HepG2 (cell line): ENCODE measurements at regions not wholly inside any gene's neighbourhood (a gene's known extent, or its start where the extent isn't known, plus 50 kb on each side); places are given as distances from the start of the nearest gene placed in this dataset.

ENCODE experiments used
- ATAC-seq: fragments of 200-7000 bp; cut with Tn5 transposase; 3 replicates; pipeline ENCODE4 v1.9.1; 2020; ENCODE audit warnings: mild to moderate bottlenecking, moderate library complexity
- BruUV-seq: library from RNA; stranded (reverse); fragments of 400-500 nt; replicated peaks from 2 replicates; lab custom pipeline; 2021; lab: Mats Ljungman, UMichigan
- CTCF ChIA-PET: fragments of 300-600 bp; formaldehyde crosslinking; extraction: SDS; loops from one replicate; lab custom pipeline; 2021; ENCODE audit warnings: low total read pairs, inconsistent platforms, low intra/inter-chr PET ratio; lab: Yijun Ruan, JAX
- POLR2A ChIA-PET: fragments of 350-600 bp; sonication (Branson Sonifier 250); formaldehyde crosslinking; loops from one replicate; lab custom pipeline; 2020; ENCODE audit warnings: antibody characterized with exemption, inconsistent platforms; lab: Yijun Ruan, JAX
- DNase-seq: peaks from one replicate; pipeline ENCODE4 v3.0.0-alpha.2; 2015; ENCODE audit warnings: low spot score
- FAIRE-seq: peaks from 3 replicates; lab custom pipeline; 2011; peaks lifted over from hg19 to GRCh38; lab: Jason Lieb, UNC
- H2AFZ ChIP-seq: one replicate; pipeline ENCODE4 v1.6.1; 2011; ENCODE audit warnings: low read length, inconsistent platforms
- H3K27ac ChIP-seq: fragments of 300-600 bp; 3 replicates; pipeline ENCODE4 v1.8.0; 2011; ENCODE audit warnings: mixed run types, mild to moderate bottlenecking, mixed read lengths, low read length, inconsistent platforms; ENCODE audit not compliant: insufficient read depth; ENCODE audit errors: extremely low read length
- H3K27me3 ChIP-seq, 2 experiments: fragments of 200-600 bp in 1 of 2; 2 replicates in 1 of 2; 3 replicates in 1 of 2; pipeline versions ENCODE4 v1.6.0 to v1.8.0; 2011; ENCODE audit warnings: low read length in 2 of 2, mild to moderate bottlenecking in 2 of 2, moderate library complexity in 2 of 2, inconsistent platforms in 1 of 2; ENCODE audit not compliant: insufficient read depth in 2 of 2, control insufficient read depth in 1 of 2
- H3K36me3 ChIP-seq, 2 experiments: fragments of 200-600 bp in 1 of 2; replicated peaks in 1 of 2; 2 replicates in 1 of 2; 3 replicates in 1 of 2; pipeline versions ENCODE4 v1.5.1 to v1.8.0; 2011; ENCODE audit warnings: low read length in 2 of 2, inconsistent platforms in 1 of 2; ENCODE audit not compliant: insufficient read depth in 2 of 2, control insufficient read depth in 1 of 2
- H3K4me1 ChIP-seq: 2 replicates; pipeline ENCODE4 v1.5.1; 2012; ENCODE audit warnings: low read length, inconsistent platforms; ENCODE audit not compliant: insufficient read depth
- H3K4me2 ChIP-seq: 2 replicates; pipeline ENCODE4 v1.6.0; 2011; ENCODE audit warnings: low read depth, low read length, inconsistent platforms
- H3K4me3 ChIP-seq, 3 experiments: fragments of 200-600 bp in 1 of 3; sonication (generic), shearing (Covaris generic) in 1 of 3; replicated peaks in 1 of 3; 2 replicates each; pipeline ENCODE4 v1.5.1; 2011 to 2016; ENCODE audit warnings: low read length in 3 of 3, inconsistent platforms in 2 of 3, low read depth in 2 of 3, mild to moderate bottlenecking in 2 of 3, control low read depth in 1 of 3, mixed read lengths in 1 of 3; ENCODE audit not compliant: insufficient read depth in 1 of 3
- H3K79me2 ChIP-seq: one replicate; pipeline ENCODE4 v1.6.1; 2011; ENCODE audit warnings: low read length, inconsistent platforms; ENCODE audit not compliant: insufficient read depth
- H3K9ac ChIP-seq: 2 replicates; pipeline ENCODE4 v1.6.0; 2011; ENCODE audit warnings: mild to moderate bottlenecking, low read depth, low read length, inconsistent platforms; ENCODE audit not compliant: insufficient read depth
- H3K9me3 ChIP-seq: 2 replicates; pipeline ENCODE4 v1.5.1; 2012; ENCODE audit warnings: mild to moderate bottlenecking, low read length
- H4K20me1 ChIP-seq: 2 replicates; pipeline ENCODE4 v1.6.0; 2011; ENCODE audit warnings: inconsistent platforms, mild to moderate bottlenecking, low read length, moderate library complexity; ENCODE audit not compliant: insufficient read depth
- ATF7 ChIP-seq, 2 experiments: fragments of 450-650 bp in 1 of 2; sonication (generic) in 1 of 2; formaldehyde crosslinking in 1 of 2; IDR thresholded peaks; 2 replicates each; pipeline versions ENCODE4 v1.4.0 to v1.6.1; 2016 to 2020; ENCODE audit warnings: antibody characterized with exemption in 1 of 2, mild to moderate bottlenecking in 1 of 2, missing genetic modification reagents in 1 of 2
- BORCS8-MEF2B ChIP-seq: sonication (generic); formaldehyde crosslinking; IDR thresholded peaks from 2 replicates; pipeline ENCODE4 v1.8.0; 2022; ENCODE audit warnings: mild to moderate bottlenecking, missing genetic modification reagents
- CCAR2 ChIP-seq: fragments of 200-400 bp; formaldehyde crosslinking; optimal IDR thresholded peaks from 2 replicates; pipeline ENCODE3; 2018; ENCODE audit warnings: low read depth, mild to moderate bottlenecking, low read length, moderate library complexity
- CERS6 ChIP-seq: sonication (generic); formaldehyde crosslinking; IDR thresholded peaks from 2 replicates; pipeline ENCODE4 v1.5.0; 2020; ENCODE audit warnings: missing genetic modification reagents
- EED ChIP-seq: sonication (generic); formaldehyde crosslinking; IDR thresholded peaks from 2 replicates; pipeline ENCODE4 v1.5.0; 2020; ENCODE audit warnings: mild to moderate bottlenecking, missing genetic modification reagents
- ERF ChIP-seq: IDR thresholded peaks from 2 replicates; pipeline ENCODE4 v1.6.1; 2018; ENCODE audit warnings: missing biosample characterization, missing genetic modification reagents
- GABPB1 ChIP-seq: IDR thresholded peaks from 2 replicates; pipeline ENCODE4 v1.6.1; 2016; ENCODE audit warnings: mild to moderate bottlenecking, missing genetic modification reagents, moderate library complexity, missing compliant biosample characterization
- IKZF1 ChIP-seq: fragments of 450-650 bp; IDR thresholded peaks from 2 replicates; pipeline ENCODE4 v1.7.1; 2016
- KLF9 ChIP-seq: IDR thresholded peaks from 2 replicates; pipeline ENCODE4 v1.6.1; 2016; ENCODE audit warnings: low read depth
- RXRB ChIP-seq: IDR thresholded peaks from 2 replicates; pipeline ENCODE4 v1.6.1; 2016; ENCODE audit warnings: borderline replicate concordance, missing genetic modification reagents, missing compliant biosample characterization
- THAP9 ChIP-seq: sonication (generic); formaldehyde crosslinking; IDR thresholded peaks from 2 replicates; pipeline ENCODE4; 2020; ENCODE audit warnings: missing genetic modification reagents, mild to moderate bottlenecking, borderline replicate concordance
- ZC3H13 ChIP-seq: sonication (generic); formaldehyde crosslinking; IDR thresholded peaks from 2 replicates; pipeline ENCODE4 v1.8.1; 2023; ENCODE audit warnings: mild to moderate bottlenecking, missing genetic modification reagents, moderate library complexity
- ZNF296 ChIP-seq: sonication (generic); formaldehyde crosslinking; conservative IDR thresholded peaks from 2 replicates; pipeline ENCODE4 v1.5.0; 2020; ENCODE audit warnings: mild to moderate bottlenecking, missing genetic modification reagents
- ZNF335 ChIP-seq: sonication (generic); formaldehyde crosslinking; IDR thresholded peaks from 2 replicates; pipeline ENCODE4 v1.4.0; 2020; ENCODE audit warnings: missing genetic modification reagents
- ZNF605 ChIP-seq: sonication (generic); formaldehyde crosslinking; IDR thresholded peaks from 2 replicates; pipeline ENCODE4 v1.8.0; 2022; ENCODE audit warnings: mild to moderate bottlenecking, missing genetic modification reagents
- ZNF777 ChIP-seq: sonication (generic); formaldehyde crosslinking; IDR thresholded peaks from 2 replicates; pipeline ENCODE4 v1.4.0; 2020; ENCODE audit warnings: missing genetic modification reagents
- ZNF784 ChIP-seq: sonication (generic); formaldehyde crosslinking; IDR thresholded peaks from 2 replicates; pipeline ENCODE4 v1.5.1; 2020; ENCODE audit warnings: missing genetic modification reagents, mild to moderate bottlenecking, borderline replicate concordance
- WGBS: methylation state at CpG from one replicate; pipeline ENCODE4 v1.1.6; 2017; ENCODE audit warnings: low lambda C conversion rate; 5-methylcytosine and 5-hydroxymethylcytosine counted together
- in situ Hi-C: cut with HindIII; loops from 2 replicates; pipeline ENCODE4 v1.10.0; 2017; ENCODE audit warnings: low pct_unique_long_range_greater_than_20kb; ENCODE audit not compliant: extremely low pct_ligation_motif_present
- intact Hi-C: fragments of 100-400 bp; cut with micrococcal nuclease; formaldehyde crosslinking; loops from one replicate; pipeline ENCODE4 v1.10.0; 2022; ENCODE audit not compliant: unreplicated experiment
- TF ChIP-seq, protein P1 (sequence below): IDR thresholded peaks from 2 replicates; pipeline ENCODE4 v1.6.1; 2016; ENCODE audit warnings: low read depth, borderline replicate concordance
- TF ChIP-seq, protein P2 (sequence below): sonication (generic); formaldehyde crosslinking; IDR thresholded peaks from 2 replicates; pipeline ENCODE4 v1.4.0; 2020; ENCODE audit warnings: missing genetic modification reagents

DNA sequence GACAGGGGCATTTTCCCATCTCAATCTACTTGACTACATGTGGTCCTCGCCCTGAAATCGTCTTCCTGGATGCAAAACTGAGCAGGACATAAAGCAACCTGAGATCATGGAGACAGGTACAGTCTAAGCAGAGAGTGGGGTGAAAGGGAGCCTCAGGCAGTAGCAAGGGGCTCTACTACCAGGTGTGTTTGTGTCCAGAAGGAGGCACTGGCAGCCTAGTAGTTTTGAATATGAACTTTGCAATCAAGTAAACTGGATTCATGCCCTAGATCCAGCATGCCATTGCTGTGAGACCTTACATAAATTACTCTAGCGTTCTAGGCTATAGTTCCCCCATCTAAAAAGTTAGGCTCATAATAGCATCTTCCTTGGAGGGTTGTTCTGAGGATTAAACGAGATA is 147.4 kb downstream of the TXNL1 start:
- H3K4me2 ChIP-seq, result no peak overlapping the region
- no peaks in the 10 kb centered on the region for H3K79me2 ChIP-seq
- no TSS peak for BruUV-seq
- 2% methylated on average over 4 of the region's 4 CpGs for WGBS
- DNase-seq (no peak), FAIRE-seq (no peak), ATAC-seq (no peak)
- POLR2A ChIA-PET, result no interaction called here
- no peak overlapping the region for H3K27ac ChIP-seq
- H3K9ac ChIP-seq, result no peak overlapping the region
- no peak overlapping the region for H3K4me3 ChIP-seq
- CTCF ChIA-PET, result no interaction called here
- H3K36me3 ChIP-seq, result no peaks in the 10 kb centered on the region
- in situ Hi-C loops, result no loop called here
- no peaks in the 10 kb centered on the region for H3K9me3 ChIP-seq
- no peaks in the 10 kb centered on the region for H3K27me3 ChIP-seq
- H3K4me1 ChIP-seq, result no peaks in the 10 kb centered on the region
- no peak overlapping the region for H2AFZ ChIP-seq
- no peaks in the 10 kb centered on the region for H4K20me1 ChIP-seq
- intact Hi-C loops, result no loop called here
- TF ChIP-seq, protein P1, sequence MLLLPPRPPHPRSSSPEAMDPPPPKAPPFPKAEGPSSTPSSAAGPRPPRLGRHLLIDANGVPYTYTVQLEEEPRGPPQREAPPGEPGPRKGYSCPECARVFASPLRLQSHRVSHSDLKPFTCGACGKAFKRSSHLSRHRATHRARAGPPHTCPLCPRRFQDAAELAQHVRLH (CRISPR knock-in tag), result no peak
- no peak for TF ChIP-seq ZNF335 (CRISPR knock-in tag)
- TF ChIP-seq EED (CRISPR knock-in tag), result no peak
- no peak for TF ChIP-seq ZC3H13 (CRISPR knock-in tag)
- no peak for TF ChIP-seq ZNF605 (CRISPR knock-in tag)
- no peak for TF ChIP-seq ERF
- TF ChIP-seq GABPB1, result no peak
- TF ChIP-seq THAP9 (CRISPR knock-in tag), result no peak
- no peak for TF ChIP-seq ZNF777 (CRISPR knock-in tag)
- TF ChIP-seq IKZF1, result no peak
- TF ChIP-seq ZNF784 (CRISPR knock-in tag), result no peak
- TF ChIP-seq, protein P2, sequence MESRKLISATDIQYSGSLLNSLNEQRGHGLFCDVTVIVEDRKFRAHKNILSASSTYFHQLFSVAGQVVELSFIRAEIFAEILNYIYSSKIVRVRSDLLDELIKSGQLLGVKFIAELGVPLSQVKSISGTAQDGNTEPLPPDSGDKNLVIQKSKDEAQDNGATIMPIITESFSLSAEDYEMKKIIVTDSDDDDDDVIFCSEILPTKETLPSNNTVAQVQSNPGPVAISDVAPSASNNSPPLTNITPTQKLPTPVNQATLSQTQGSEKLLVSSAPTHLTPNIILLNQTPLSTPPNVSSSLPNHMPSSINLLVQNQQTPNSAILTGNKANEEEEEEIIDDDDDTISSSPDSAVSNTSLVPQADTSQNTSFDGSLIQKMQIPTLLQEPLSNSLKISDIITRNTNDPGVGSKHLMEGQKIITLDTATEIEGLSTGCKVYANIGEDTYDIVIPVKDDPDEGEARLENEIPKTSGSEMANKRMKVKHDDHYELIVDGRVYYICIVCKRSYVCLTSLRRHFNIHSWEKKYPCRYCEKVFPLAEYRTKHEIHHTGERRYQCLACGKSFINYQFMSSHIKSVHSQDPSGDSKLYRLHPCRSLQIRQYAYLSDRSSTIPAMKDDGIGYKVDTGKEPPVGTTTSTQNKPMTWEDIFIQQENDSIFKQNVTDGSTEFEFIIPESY (CRISPR knock-in tag), result no peak
- no peak for TF ChIP-seq KLF9 (CRISPR knock-in tag)
- TF ChIP-seq CERS6 (CRISPR knock-in tag), result no peak
- TF ChIP-seq ATF7 (IDR thresholded peaks at IDR 0.05), result no peak
- no peak for TF ChIP-seq ATF7 (CRISPR knock-in tag; IDR thresholded peaks at IDR 0.05)
- TF ChIP-seq ZNF296 (CRISPR knock-in tag), result no peak
- TF ChIP-seq BORCS8-MEF2B (CRISPR knock-in tag), result no peak
- TF ChIP-seq RXRB (CRISPR knock-in tag), result no peak
- no peak for TF ChIP-seq CCAR2
